AG09309 (cell line): ENCODE measurements at regions not wholly inside any gene's neighbourhood (a gene's known extent, or its start where the extent isn't known, plus 50 kb on each side); places are given as distances from the start of the nearest gene placed in this dataset.

Experiments used
- DNase-seq: peaks from one replicate; pipeline ENCODE4 v3.0.0-alpha.2; 2010; ENCODE audit warnings: low read depth
- H3K4me3 ChIP-seq: 2 replicates; pipeline ENCODE4 v1.5.1; 2011; ENCODE audit warnings: mild to moderate bottlenecking, low read depth, low read length, moderate library complexity; ENCODE audit not compliant: control insufficient read depth
- TF ChIP-seq, protein P1 (sequence below): IDR thresholded peaks from 2 replicates; pipeline ENCODE4 v1.5.1; 2011; ENCODE audit warnings: mild to moderate bottlenecking, low read depth, low read length, inconsistent platforms; ENCODE audit not compliant: insufficient read depth, control insufficient read depth; ENCODE audit errors: missing control alignments

DNA sequence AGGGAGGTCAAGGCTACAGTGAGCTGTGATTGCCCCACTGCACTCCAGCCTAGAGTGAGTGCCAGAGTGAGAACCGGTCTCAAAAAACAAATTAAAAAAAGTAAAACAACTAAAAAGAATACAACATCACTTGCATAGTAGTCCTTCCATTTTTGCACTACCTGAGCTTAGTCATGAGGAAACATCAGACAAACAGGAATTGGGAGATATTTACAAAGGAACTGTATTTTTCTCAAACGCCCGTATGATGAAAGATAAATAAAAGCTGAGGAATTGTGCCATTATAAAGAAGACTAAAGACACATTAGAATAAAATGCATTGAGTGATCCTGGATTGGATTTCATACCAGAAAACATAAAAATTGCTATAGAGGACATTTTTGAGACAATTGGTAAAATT, 50.0 kb upstream of the ATP8B1 start:
- H3K4me3 ChIP-seq: no peak overlapping the region
- TF ChIP-seq, protein P1, sequence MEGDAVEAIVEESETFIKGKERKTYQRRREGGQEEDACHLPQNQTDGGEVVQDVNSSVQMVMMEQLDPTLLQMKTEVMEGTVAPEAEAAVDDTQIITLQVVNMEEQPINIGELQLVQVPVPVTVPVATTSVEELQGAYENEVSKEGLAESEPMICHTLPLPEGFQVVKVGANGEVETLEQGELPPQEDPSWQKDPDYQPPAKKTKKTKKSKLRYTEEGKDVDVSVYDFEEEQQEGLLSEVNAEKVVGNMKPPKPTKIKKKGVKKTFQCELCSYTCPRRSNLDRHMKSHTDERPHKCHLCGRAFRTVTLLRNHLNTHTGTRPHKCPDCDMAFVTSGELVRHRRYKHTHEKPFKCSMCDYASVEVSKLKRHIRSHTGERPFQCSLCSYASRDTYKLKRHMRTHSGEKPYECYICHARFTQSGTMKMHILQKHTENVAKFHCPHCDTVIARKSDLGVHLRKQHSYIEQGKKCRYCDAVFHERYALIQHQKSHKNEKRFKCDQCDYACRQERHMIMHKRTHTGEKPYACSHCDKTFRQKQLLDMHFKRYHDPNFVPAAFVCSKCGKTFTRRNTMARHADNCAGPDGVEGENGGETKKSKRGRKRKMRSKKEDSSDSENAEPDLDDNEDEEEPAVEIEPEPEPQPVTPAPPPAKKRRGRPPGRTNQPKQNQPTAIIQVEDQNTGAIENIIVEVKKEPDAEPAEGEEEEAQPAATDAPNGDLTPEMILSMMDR: no peak
- DNase-seq: no peak
